DMS 273 treated with DMSO at 0.1 percent for 48 hours (cell line): ENCODE measurements at regions not wholly inside any gene's neighbourhood (a gene's known extent, or its start where the extent isn't known, plus 50 kb on each side); places are given as distances from the start of the nearest gene placed in this dataset.

ENCODE experiments used
- DNase-seq: peaks from one replicate; lab custom pipeline; 2025; lab: John Stamatoyannopoulos, UW

- DNase-seq: no peak
Observed at GRCh38 chr18:5640939-5641338, 97.1 kb upstream of the EPB41L3 start.

- DNase-seq: no peak
Observed at GRCh38 chr18:5639131-5639530, 95.3 kb upstream of the EPB41L3 start.

- no peak for DNase-seq
Observed at GRCh38 chr18:5632041-5632440, 88.2 kb upstream of the EPB41L3 start.

GRCh38 chr18:5630900-5631413, 87.2 kb upstream of the EPB41L3 start:
- no peak for DNase-seq

GRCh38 chr18:5630057-5630899, 86.5 kb upstream of the EPB41L3 start:
- DNase-seq: peak; percentile 39

- no peak for DNase-seq
Observed at GRCh38 chr18:5628512-5629255, 84.9 kb upstream of the EPB41L3 start.

GRCh38 chr18:5627776-5628511, 84.1 kb upstream of the EPB41L3 start:
- no peak for DNase-seq

- DNase-seq: no peak
Observed at GRCh38 chr18:5626130-5626880, 82.5 kb upstream of the EPB41L3 start.

GRCh38 chr18:5625076-5625475, 81.3 kb upstream of the EPB41L3 start:
- DNase-seq: no peak

GRCh38 chr18:5622905-5623304, 79.1 kb upstream of the EPB41L3 start:
- no peak for DNase-seq

GRCh38 chr18:5620289-5620688, 76.5 kb upstream of the EPB41L3 start:
- DNase-seq: no peak

- DNase-seq: no peak
Observed at GRCh38 chr18:5619376-5619775, 75.6 kb upstream of the EPB41L3 start.

- no peak for DNase-seq
Observed at GRCh38 chr18:5618047-5618688, 74.4 kb upstream of the EPB41L3 start.

GRCh38 chr18:5611221-5611620, 67.4 kb upstream of the EPB41L3 start:
- DNase-seq: no peak

GRCh38 chr18:5608846-5609245, 65.0 kb upstream of the EPB41L3 start:
- DNase-seq: no peak

- no peak for DNase-seq
Observed at GRCh38 chr18:5606951-5607350, 63.2 kb upstream of the EPB41L3 start.

- DNase-seq: no peak
Observed at GRCh38 chr18:5604778-5605177, 61.0 kb upstream of the EPB41L3 start.

- no peak for DNase-seq
Observed at GRCh38 chr18:5603153-5603552, 59.4 kb upstream of the EPB41L3 start.

GRCh38 chr18:5601188-5601624, 57.4 kb upstream of the EPB41L3 start:
- DNase-seq: no peak

GRCh38 chr18:5600378-5601071, 56.7 kb upstream of the EPB41L3 start:
- DNase-seq: no peak

- DNase-seq: no peak
Observed at GRCh38 chr18:5596585-5596984, 52.8 kb upstream of the EPB41L3 start.
